Hepatocyte (in vitro differentiated cells): ENCODE measurements at regions not wholly inside any gene's neighbourhood (a gene's known extent, or its start where the extent isn't known, plus 50 kb on each side); places are given as distances from the start of the nearest gene placed in this dataset.
"Not testable (repeated sequence)": the region's sequence is repeated elsewhere in the genome, so short reads cannot be mapped to it uniquely, and the experiment has no call there.

Source experiments
- DNase-seq: peaks from one replicate; pipeline ENCODE4 v3.0.0-alpha.2; 2016; ENCODE audit warnings: low spot score
- H2AFZ ChIP-seq: fragments of 200-600 bp; sonication (generic); 2 replicates; pipeline ENCODE4 v1.6.0; 2016; ENCODE audit warnings: antibody characterized with exemption, mild to moderate bottlenecking
- H3K27ac ChIP-seq: fragments of 200-600 bp; sonication (generic); 2 replicates; pipeline ENCODE4 v1.5.1; 2016; ENCODE audit warnings: mild to moderate bottlenecking
- H3K27me3 ChIP-seq: fragments of 200-600 bp; sonication (generic); 2 replicates; pipeline ENCODE4 v1.6.1; 2016
- H3K36me3 ChIP-seq: fragments of 200-600 bp; sonication (generic); replicated peaks from 2 replicates; pipeline ENCODE4 v1.5.1; 2016; ENCODE audit warnings: low read depth; ENCODE audit not compliant: insufficient read depth
- H3K4me1 ChIP-seq: fragments of 200-600 bp; sonication (generic); 2 replicates; pipeline ENCODE4 v1.5.1; 2016; ENCODE audit warnings: mild to moderate bottlenecking, moderate library complexity; ENCODE audit not compliant: insufficient read depth
- H3K4me2 ChIP-seq: fragments of 200-600 bp; sonication (generic); 2 replicates; pipeline ENCODE4 v1.6.0; 2016
- H3K4me3 ChIP-seq: fragments of 200-600 bp; sonication (generic); 2 replicates; pipeline ENCODE4 v1.5.1; 2016; ENCODE audit warnings: mild to moderate bottlenecking
- H3K79me2 ChIP-seq: fragments of 200-600 bp; sonication (generic); 2 replicates; pipeline ENCODE4 v1.6.0; 2017; ENCODE audit warnings: mild to moderate bottlenecking
- H3K9me2 ChIP-seq: fragments of 200-600 bp; sonication (generic); replicated peaks from 2 replicates; pipeline ENCODE4 v1.6.0; 2017; ENCODE audit warnings: mild to moderate bottlenecking; ENCODE audit not compliant: insufficient read depth
- H3K9me3 ChIP-seq: fragments of 200-600 bp; sonication (generic); 2 replicates; pipeline ENCODE4 v1.5.1; 2016; ENCODE audit warnings: low read depth, mild to moderate bottlenecking
- H4K20me1 ChIP-seq: fragments of 200-600 bp; sonication (generic); 2 replicates; pipeline ENCODE4 v1.6.0; 2016; ENCODE audit warnings: mild to moderate bottlenecking; ENCODE audit not compliant: insufficient read depth, poor library complexity, severe bottlenecking
- CTCF ChIP-seq: fragments of 200-600 bp; sonication (generic); IDR thresholded peaks from 2 replicates; pipeline ENCODE4 v1.5.1; 2016; ENCODE audit warnings: antibody characterized with exemption, mild to moderate bottlenecking; ENCODE audit not compliant: poor library complexity
- EZH2 ChIP-seq: fragments of 200-600 bp; sonication (generic); IDR thresholded peaks from 2 replicates; pipeline ENCODE4 v1.6.1; 2016; ENCODE audit warnings: antibody characterized with exemption, mild to moderate bottlenecking, borderline replicate concordance
- EZH2phosphoT487 ChIP-seq: fragments of 200-600 bp; sonication (generic); IDR thresholded peaks from one replicate; pipeline ENCODE4 v1.6.1; 2018; ENCODE audit warnings: antibody characterized with exemption, mild to moderate bottlenecking, low read depth, moderate library complexity; ENCODE audit not compliant: unreplicated experiment, severe bottlenecking
- WGBS: methylation state at CpG from one replicate; pipeline ENCODE4 v1.1.6; 2016; ENCODE audit warnings: low lambda C conversion rate; ENCODE audit errors: missing lambda C conversion rate; 5-methylcytosine and 5-hydroxymethylcytosine counted together

- TF ChIP-seq CTCF (no peak), EZH2phosphoT487 (no peak), EZH2 (no peak)
- Histone ChIP-seq H3K4me3 (no peak overlapping the region), H3K79me2 (no peaks in the 10 kb centered on the region), H4K20me1 (no peaks in the 10 kb centered on the region), H3K27me3 (no peaks in the 10 kb centered on the region), H3K9me2 (no peaks in the 10 kb centered on the region), H3K4me2 (no peak overlapping the region), H3K4me1 (no peaks in the 10 kb centered on the region), H3K9me3 (no peaks in the 10 kb centered on the region), H2AFZ (no peak overlapping the region), H3K36me3 (no peaks in the 10 kb centered on the region), H3K27ac (no peak overlapping the region)
- no peak for DNase-seq
- WGBS, result 86% methylated on average over 5 of the region's 5 CpGs
Observed at GRCh38 chr7:16261654-16262053, 159.7 kb downstream of the CRPPA start.

GRCh38 chr7:16261100-16261499 is 160.2 kb downstream of the CRPPA start:
- no peaks in the 10 kb centered on the region for H3K79me2 ChIP-seq
- no peaks in the 10 kb centered on the region for H3K9me3 ChIP-seq
- no peak overlapping the region for H3K4me3 ChIP-seq
- no peak overlapping the region for H3K27ac ChIP-seq
- H3K4me2 ChIP-seq, result no peak overlapping the region
- H3K4me1 ChIP-seq, result no peaks in the 10 kb centered on the region
- WGBS, result 87% methylated on average over 2 of the region's 2 CpGs
- no peaks in the 10 kb centered on the region for H4K20me1 ChIP-seq
- TF ChIP-seq EZH2phosphoT487 (no peak), EZH2 (no peak), CTCF (no peak)
- no peaks in the 10 kb centered on the region for H3K36me3 ChIP-seq
- no peaks in the 10 kb centered on the region for H3K27me3 ChIP-seq
- H3K9me2 ChIP-seq, result no peaks in the 10 kb centered on the region
- no peak overlapping the region for H2AFZ ChIP-seq
- DNase-seq, result no peak

GRCh38 chr7:16260236-16260728 is 161.1 kb downstream of the CRPPA start:
- H3K4me3 ChIP-seq, result no peak overlapping the region
- H3K27me3 ChIP-seq, result no peaks in the 10 kb centered on the region
- no peaks in the 10 kb centered on the region for H3K4me1 ChIP-seq
- no peak overlapping the region for H3K4me2 ChIP-seq
- no peaks in the 10 kb centered on the region for H3K36me3 ChIP-seq
- 70% methylated on average over 1 of the region's 1 CpG for WGBS
- no peak overlapping the region for H2AFZ ChIP-seq
- H3K27ac ChIP-seq, result no peak overlapping the region
- H3K9me3 ChIP-seq, result no peaks in the 10 kb centered on the region
- TF ChIP-seq EZH2phosphoT487 (no peak), EZH2 (no peak), CTCF (no peak)
- no peaks in the 10 kb centered on the region for H3K9me2 ChIP-seq
- H4K20me1 ChIP-seq, result no peaks in the 10 kb centered on the region
- no peaks in the 10 kb centered on the region for H3K79me2 ChIP-seq
- no peak for DNase-seq

GRCh38 chr7:16256419-16256818 is 164.9 kb downstream of the CRPPA start:
- not testable (repeated sequence) for H2AFZ ChIP-seq, H3K9me3 ChIP-seq, H3K9me2 ChIP-seq, H3K79me2 ChIP-seq, H3K27me3 ChIP-seq, H3K4me1 ChIP-seq, H3K27ac ChIP-seq, H3K4me3 ChIP-seq, H3K4me2 ChIP-seq, H4K20me1 ChIP-seq, DNase-seq, H3K36me3 ChIP-seq
- 100% methylated on average over 1 of the region's 1 CpG for WGBS

GRCh38 chr7:16255952-16256351 is 165.4 kb downstream of the CRPPA start:
- not testable (repeated sequence) for H3K36me3 ChIP-seq, H3K9me2 ChIP-seq, H3K4me2 ChIP-seq, H3K9me3 ChIP-seq, H3K27ac ChIP-seq, H4K20me1 ChIP-seq, DNase-seq, H3K4me3 ChIP-seq, H2AFZ ChIP-seq, H3K79me2 ChIP-seq, H3K27me3 ChIP-seq, H3K4me1 ChIP-seq
- WGBS, result 96% methylated on average over 2 of the region's 2 CpGs

- H3K36me3 ChIP-seq, H3K4me1 ChIP-seq, H3K4me3 ChIP-seq, H3K9me3 ChIP-seq, H3K9me2 ChIP-seq, H3K4me2 ChIP-seq, H4K20me1 ChIP-seq, H2AFZ ChIP-seq, H3K79me2 ChIP-seq, H3K27ac ChIP-seq, DNase-seq, H3K27me3 ChIP-seq: not testable (repeated sequence)
- WGBS, result 100% methylated on average over 2 of the region's 2 CpGs
Observed at GRCh38 chr7:16250655-16251054, 170.7 kb downstream of the CRPPA start.
